Panc1 (cell line): ENCODE measurements at regions not wholly inside any gene's neighbourhood (a gene's known extent, or its start where the extent isn't known, plus 50 kb on each side); places are given as distances from the start of the nearest gene placed in this dataset.

Experiments used
- ATAC-seq: fragments of 200-7000 bp; cut with Tn5 transposase; 2 replicates; pipeline ENCODE4 v1.9.1; 2020; ENCODE audit warnings: mild to moderate bottlenecking, moderate library complexity
- BruUV-seq: library from RNA; stranded (reverse); fragments of 400-500 nt; replicated peaks from 2 replicates; lab custom pipeline; 2021; lab: Mats Ljungman, UMichigan
- CTCF ChIA-PET: fragments of 300-600 bp; sonication (Branson Sonifier 250); formaldehyde crosslinking; loops from one replicate; lab custom pipeline; 2022; ENCODE audit warnings: antibody characterized with exemption; lab: Charles Lee
- POLR2A ChIA-PET: fragments of 300-600 bp; sonication (Branson Sonifier 250); formaldehyde crosslinking; loops from one replicate; lab custom pipeline; 2022; ENCODE audit warnings: antibody characterized with exemption; lab: Charles Lee
- DNase-seq: peaks from one replicate; pipeline ENCODE4 v3.0.0-alpha.2; 2010; ENCODE audit warnings: low read depth, low spot score
- H3K27ac ChIP-seq: 2 replicates; pipeline ENCODE4 v1.5.1; 2011; ENCODE audit warnings: mild to moderate bottlenecking, low read length, inconsistent platforms
- H3K27me3 ChIP-seq: fragments of 200-500 bp; sonication (Bioruptor generic); 2 replicates; pipeline ENCODE4 v1.6.0; 2014; ENCODE audit warnings: low read length, inconsistent platforms; ENCODE audit not compliant: control insufficient read depth, insufficient read depth
- H3K36me3 ChIP-seq: fragments of 200-500 bp; sonication (Bioruptor generic); 2 replicates; pipeline ENCODE4 v1.5.1; 2014; ENCODE audit warnings: inconsistent platforms, mild to moderate bottlenecking, low read length, moderate library complexity; ENCODE audit not compliant: control insufficient read depth, insufficient read depth
- H3K4me1 ChIP-seq: 2 replicates; pipeline ENCODE4 v1.5.1; 2011; ENCODE audit warnings: inconsistent platforms, mild to moderate bottlenecking, low read length, moderate library complexity; ENCODE audit not compliant: control insufficient read depth, insufficient read depth
- H3K4me3 ChIP-seq, 2 experiments: 2 replicates each; pipeline ENCODE4 v1.5.1; 2011 to 2012; ENCODE audit warnings: low read depth in 2 of 2, low read length in 2 of 2, mild to moderate bottlenecking in 2 of 2, inconsistent platforms in 1 of 2, moderate library complexity in 1 of 2
- H3K9me3 ChIP-seq: fragments of 200-500 bp; sonication (Bioruptor generic); 2 replicates; pipeline ENCODE4 v1.5.1; 2014; ENCODE audit warnings: low read depth, mild to moderate bottlenecking, inconsistent platforms, low read length, moderate library complexity; ENCODE audit not compliant: control insufficient read depth, insufficient read depth
- CTCF ChIP-seq: fragments of 450-650 bp; IDR thresholded peaks from 2 replicates; pipeline ENCODE4 v1.5.1; 2017; ENCODE audit warnings: mild to moderate bottlenecking
- POLR2AphosphoS5 ChIP-seq: IDR thresholded peaks from 2 replicates; pipeline ENCODE4 v1.6.1; 2012; ENCODE audit warnings: mild to moderate bottlenecking, low read depth, low read length, moderate library complexity
- SIN3A ChIP-seq: IDR thresholded peaks from 2 replicates; pipeline ENCODE4 v1.6.1; 2012; ENCODE audit warnings: low read depth, mild to moderate bottlenecking, low read length, moderate library complexity, borderline replicate concordance; ENCODE audit not compliant: insufficient read depth
- TCF7L2 ChIP-seq: IDR thresholded peaks from 2 replicates; pipeline ENCODE4 v1.6.1; 2011; ENCODE audit warnings: mild to moderate bottlenecking, low read depth, low read length, inconsistent platforms
- in situ Hi-C: cut with HindIII; loops from 2 replicates; pipeline ENCODE4 v1.10.0; 2016; ENCODE audit warnings: low sequenced_read_pairs, low pct_unique_long_range_greater_than_20kb
- intact Hi-C: fragments of 100-400 bp; cut with micrococcal nuclease; formaldehyde crosslinking; loops from one replicate; pipeline ENCODE4 v1.10.0; 2022; ENCODE audit not compliant: unreplicated experiment
- TF ChIP-seq, protein P1 (sequence below), 2 experiments: IDR thresholded peaks; 2 replicates each; pipeline ENCODE4 v1.6.1; 2011 to 2012; ENCODE audit warnings: low read depth in 2 of 2, control low read depth in 1 of 2, low read length in 1 of 2, mild to moderate bottlenecking in 1 of 2, moderate library complexity in 1 of 2; ENCODE audit not compliant: insufficient read depth in 1 of 2

- no peak overlapping the region for H3K27ac ChIP-seq
Observed at GRCh38 chr4:125961626-125962025, 646.9 kb downstream of the FAT4 start.

GRCh38 chr4:125975861-125976397 lies 661.2 kb downstream of the FAT4 start:
- CTCF ChIA-PET, result no interaction called here
- intact Hi-C loops (no loop called here), in situ Hi-C loops (no loop called here)
- Histone ChIP-seq H3K4me3 (no peak overlapping the region), H3K27me3 (no peaks in the 10 kb centered on the region), H3K36me3 (no peaks in the 10 kb centered on the region), H3K9me3 (no peaks in the 10 kb centered on the region), H3K27ac (no peak overlapping the region), H3K4me1 (no peaks in the 10 kb centered on the region)
- TF ChIP-seq POLR2AphosphoS5, result no peak
- TF ChIP-seq, protein P1, sequence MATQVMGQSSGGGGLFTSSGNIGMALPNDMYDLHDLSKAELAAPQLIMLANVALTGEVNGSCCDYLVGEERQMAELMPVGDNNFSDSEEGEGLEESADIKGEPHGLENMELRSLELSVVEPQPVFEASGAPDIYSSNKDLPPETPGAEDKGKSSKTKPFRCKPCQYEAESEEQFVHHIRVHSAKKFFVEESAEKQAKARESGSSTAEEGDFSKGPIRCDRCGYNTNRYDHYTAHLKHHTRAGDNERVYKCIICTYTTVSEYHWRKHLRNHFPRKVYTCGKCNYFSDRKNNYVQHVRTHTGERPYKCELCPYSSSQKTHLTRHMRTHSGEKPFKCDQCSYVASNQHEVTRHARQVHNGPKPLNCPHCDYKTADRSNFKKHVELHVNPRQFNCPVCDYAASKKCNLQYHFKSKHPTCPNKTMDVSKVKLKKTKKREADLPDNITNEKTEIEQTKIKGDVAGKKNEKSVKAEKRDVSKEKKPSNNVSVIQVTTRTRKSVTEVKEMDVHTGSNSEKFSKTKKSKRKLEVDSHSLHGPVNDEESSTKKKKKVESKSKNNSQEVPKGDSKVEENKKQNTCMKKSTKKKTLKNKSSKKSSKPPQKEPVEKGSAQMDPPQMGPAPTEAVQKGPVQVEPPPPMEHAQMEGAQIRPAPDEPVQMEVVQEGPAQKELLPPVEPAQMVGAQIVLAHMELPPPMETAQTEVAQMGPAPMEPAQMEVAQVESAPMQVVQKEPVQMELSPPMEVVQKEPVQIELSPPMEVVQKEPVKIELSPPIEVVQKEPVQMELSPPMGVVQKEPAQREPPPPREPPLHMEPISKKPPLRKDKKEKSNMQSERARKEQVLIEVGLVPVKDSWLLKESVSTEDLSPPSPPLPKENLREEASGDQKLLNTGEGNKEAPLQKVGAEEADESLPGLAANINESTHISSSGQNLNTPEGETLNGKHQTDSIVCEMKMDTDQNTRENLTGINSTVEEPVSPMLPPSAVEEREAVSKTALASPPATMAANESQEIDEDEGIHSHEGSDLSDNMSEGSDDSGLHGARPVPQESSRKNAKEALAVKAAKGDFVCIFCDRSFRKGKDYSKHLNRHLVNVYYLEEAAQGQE (IDR thresholded peaks at IDR 0.05; ENCODE audit: insufficient read depth in 1 of 2, low read depth in 2 of 2, low read length in 1 of 2), result no peak
- no peak for TF ChIP-seq TCF7L2
- TF ChIP-seq CTCF, result no peak
- TF ChIP-seq SIN3A, result no peak
- DNase-seq, result no peak
- ATAC-seq, result no peak
- POLR2A ChIA-PET, result no interaction called here
- BruUV-seq, result no TSS peak

More at GRCh38 chr4:125961626-125962025, 646.9 kb downstream of the FAT4 start:
- Histone ChIP-seq H3K36me3 (no peaks in the 10 kb centered on the region), H3K27me3 (no peaks in the 10 kb centered on the region), H3K4me1 (no peaks in the 10 kb centered on the region), H3K4me3 (no peak overlapping the region), H3K9me3 (no peaks in the 10 kb centered on the region)
- BruUV-seq, result no TSS peak
- no peak for ATAC-seq
- DNase-seq, result no peak
- ChIA-PET CTCF (no interaction called here), POLR2A (no interaction called here)
- TF ChIP-seq POLR2AphosphoS5, result no peak
- TF ChIP-seq CTCF, result no peak
- TF ChIP-seq, protein P1 (IDR thresholded peaks at IDR 0.05; ENCODE audit: insufficient read depth in 1 of 2, low read depth in 2 of 2, low read length in 1 of 2), result no peak
- no peak for TF ChIP-seq TCF7L2
- no peak for TF ChIP-seq SIN3A
- in situ Hi-C loops, result no loop called here
- intact Hi-C loops, result no loop called here
